ENCODE measurements at regions not wholly inside any gene's neighbourhood (a gene's known extent, or its start where the extent isn't known, plus 50 kb on each side); places are given as distances from the start of the nearest gene placed in this dataset.

DNA sequence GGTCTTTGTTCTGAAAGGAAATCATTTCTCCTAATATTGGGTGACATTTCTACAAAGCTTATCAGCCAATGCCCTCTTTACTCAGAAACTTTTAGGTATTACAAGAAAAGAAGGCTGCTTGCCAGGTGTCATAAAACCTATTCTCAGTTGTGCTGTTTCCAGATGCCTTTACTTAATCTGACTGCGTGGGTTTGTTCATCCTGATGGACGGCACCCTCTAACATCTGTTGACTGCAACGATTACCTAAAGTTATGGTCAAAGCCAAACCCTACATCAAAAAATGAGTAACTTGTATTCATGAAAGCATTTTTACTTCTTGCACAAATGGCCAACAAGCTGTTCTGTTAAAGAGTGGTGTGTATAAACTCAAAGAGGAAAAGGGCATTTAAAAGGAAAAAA, 207.7 kb upstream of the PDZRN3 start:
- TF ChIP-seq, protein P1, sequence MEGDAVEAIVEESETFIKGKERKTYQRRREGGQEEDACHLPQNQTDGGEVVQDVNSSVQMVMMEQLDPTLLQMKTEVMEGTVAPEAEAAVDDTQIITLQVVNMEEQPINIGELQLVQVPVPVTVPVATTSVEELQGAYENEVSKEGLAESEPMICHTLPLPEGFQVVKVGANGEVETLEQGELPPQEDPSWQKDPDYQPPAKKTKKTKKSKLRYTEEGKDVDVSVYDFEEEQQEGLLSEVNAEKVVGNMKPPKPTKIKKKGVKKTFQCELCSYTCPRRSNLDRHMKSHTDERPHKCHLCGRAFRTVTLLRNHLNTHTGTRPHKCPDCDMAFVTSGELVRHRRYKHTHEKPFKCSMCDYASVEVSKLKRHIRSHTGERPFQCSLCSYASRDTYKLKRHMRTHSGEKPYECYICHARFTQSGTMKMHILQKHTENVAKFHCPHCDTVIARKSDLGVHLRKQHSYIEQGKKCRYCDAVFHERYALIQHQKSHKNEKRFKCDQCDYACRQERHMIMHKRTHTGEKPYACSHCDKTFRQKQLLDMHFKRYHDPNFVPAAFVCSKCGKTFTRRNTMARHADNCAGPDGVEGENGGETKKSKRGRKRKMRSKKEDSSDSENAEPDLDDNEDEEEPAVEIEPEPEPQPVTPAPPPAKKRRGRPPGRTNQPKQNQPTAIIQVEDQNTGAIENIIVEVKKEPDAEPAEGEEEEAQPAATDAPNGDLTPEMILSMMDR (conservative IDR thresholded peaks at IDR 0.05 in 1 of 2, IDR thresholded peaks at IDR 0.05 in 1 of 2; ENCODE audit: extremely low read depth in 1 of 2, insufficient read depth in 1 of 2, low read depth in 1 of 2, low read length in 2 of 2): no peak
- TF ChIP-seq EZH2 (IDR thresholded peaks at IDR 0.05; ENCODE audit: borderline replicate concordance, low read length): no peak
